Kidney (tissue), 13 donors: ENCODE measurements at regions not wholly inside any gene's neighbourhood (a gene's known extent, or its start where the extent isn't known, plus 50 kb on each side); places are given as distances from the start of the nearest gene placed in this dataset.

Source experiments
- DNase-seq, 5 donors: peaks; one replicate each; pipeline ENCODE4 v3.0.0-alpha.2; 2013 to 2020
- FAIRE-seq: peaks from 2 replicates; lab custom pipeline; 2012; peaks lifted over from hg19 to GRCh38; lab: Jason Lieb, UNC
- H3K27ac ChIP-seq, 2 donors: one replicate each; pipeline ENCODE4 v1.7.0; 2013; ENCODE audit warnings: low read depth in 2 of 2, low read length in 2 of 2, inconsistent platforms in 1 of 2
- H3K27me3 ChIP-seq: one replicate; pipeline ENCODE4 v1.7.1; 2013; ENCODE audit warnings: low read length, inconsistent platforms; ENCODE audit not compliant: control insufficient read depth, insufficient read depth
- H3K36me3 ChIP-seq, 3 donors: one replicate each; pipeline versions ENCODE4 v1.7.0 to v1.7.1; 2013; ENCODE audit warnings: low read length in 3 of 3, control low read depth in 1 of 3, inconsistent platforms in 1 of 3; ENCODE audit not compliant: insufficient read depth in 3 of 3, control insufficient read depth in 2 of 3
- H3K4me1 ChIP-seq, 3 donors: one replicate each; pipeline versions ENCODE4 v1.7.0 to v1.7.1; 2013; ENCODE audit warnings: low read length in 3 of 3, inconsistent platforms in 1 of 3, low read depth in 1 of 3; ENCODE audit not compliant: control insufficient read depth in 2 of 3, insufficient read depth in 2 of 3
- H3K4me3 ChIP-seq, 3 donors: one replicate each; pipeline versions ENCODE4 v1.7.0 to v1.8.1; 2013; ENCODE audit warnings: low read length in 3 of 3, control low read depth in 1 of 3, inconsistent platforms in 1 of 3
- H3K9ac ChIP-seq, 3 donors: one replicate each; pipeline versions ENCODE4 v1.7.0 to v1.7.1; 2013; ENCODE audit warnings: low read length in 3 of 3, control low read depth in 1 of 3, inconsistent platforms in 1 of 3
- H3K9me3 ChIP-seq, 3 donors: one replicate each; pipeline versions ENCODE4 v1.7.0 to v1.7.1; 2013; ENCODE audit warnings: low read length in 3 of 3, control low read depth in 1 of 3, inconsistent platforms in 1 of 3; ENCODE audit not compliant: control insufficient read depth in 2 of 3, insufficient read depth in 1 of 3
- intact Hi-C: fragments of 100-400 bp; cut with DNase I; formaldehyde crosslinking; loops from one replicate; pipeline ENCODE4 v1.11.1; 2022
- TF ChIP-seq, protein P1 (sequence below): IDR thresholded peaks from 3 replicates; pipeline ENCODE4 v1.5.1; 2012; ENCODE audit warnings: mild to moderate bottlenecking, moderate library complexity, borderline replicate concordance; ENCODE audit not compliant: insufficient read depth; ENCODE audit errors: extremely low read depth
- donor health status: control.
- donor health status: control.
- donor health status: control.
- donor health status: control.
- donor health status: control.
- donor health status: DM: yes; HTN: yes; CAD: no.
- donor health status: Normal renal cell carcinoma (clear cell type).

DNA sequence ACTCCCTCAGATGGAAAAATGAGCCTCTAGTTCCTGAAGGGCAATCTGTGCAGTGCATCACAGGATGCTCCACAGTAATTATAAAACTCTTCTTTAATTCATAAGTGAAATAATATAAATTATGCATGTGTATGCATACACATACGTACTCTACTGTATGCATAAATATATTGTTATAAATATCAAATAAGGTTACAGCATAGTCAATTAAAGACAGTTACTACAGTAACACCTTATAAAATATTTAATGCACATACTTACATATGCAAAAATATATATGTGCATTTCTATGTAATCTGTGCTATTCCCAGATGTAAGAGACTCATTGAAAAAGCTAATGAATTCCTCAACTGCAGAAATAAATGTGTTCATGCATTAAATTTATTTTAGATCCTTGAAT lies 1515.1 kb downstream of the CDH11 start:
- no peak overlapping the region for H3K4me3 ChIP-seq
- TF ChIP-seq, protein P1, sequence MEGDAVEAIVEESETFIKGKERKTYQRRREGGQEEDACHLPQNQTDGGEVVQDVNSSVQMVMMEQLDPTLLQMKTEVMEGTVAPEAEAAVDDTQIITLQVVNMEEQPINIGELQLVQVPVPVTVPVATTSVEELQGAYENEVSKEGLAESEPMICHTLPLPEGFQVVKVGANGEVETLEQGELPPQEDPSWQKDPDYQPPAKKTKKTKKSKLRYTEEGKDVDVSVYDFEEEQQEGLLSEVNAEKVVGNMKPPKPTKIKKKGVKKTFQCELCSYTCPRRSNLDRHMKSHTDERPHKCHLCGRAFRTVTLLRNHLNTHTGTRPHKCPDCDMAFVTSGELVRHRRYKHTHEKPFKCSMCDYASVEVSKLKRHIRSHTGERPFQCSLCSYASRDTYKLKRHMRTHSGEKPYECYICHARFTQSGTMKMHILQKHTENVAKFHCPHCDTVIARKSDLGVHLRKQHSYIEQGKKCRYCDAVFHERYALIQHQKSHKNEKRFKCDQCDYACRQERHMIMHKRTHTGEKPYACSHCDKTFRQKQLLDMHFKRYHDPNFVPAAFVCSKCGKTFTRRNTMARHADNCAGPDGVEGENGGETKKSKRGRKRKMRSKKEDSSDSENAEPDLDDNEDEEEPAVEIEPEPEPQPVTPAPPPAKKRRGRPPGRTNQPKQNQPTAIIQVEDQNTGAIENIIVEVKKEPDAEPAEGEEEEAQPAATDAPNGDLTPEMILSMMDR = no peak
- H3K27me3 ChIP-seq = no peaks in the 10 kb centered on the region
- no peak overlapping the region for H3K27ac ChIP-seq
- H3K4me1 ChIP-seq = no peaks in the 10 kb centered on the region
- H3K9me3 ChIP-seq = no peaks in the 10 kb centered on the region
- FAIRE-seq = no peak
- no peak overlapping the region for H3K9ac ChIP-seq
- no peaks in the 10 kb centered on the region for H3K36me3 ChIP-seq
- intact Hi-C loops = no loop called here
- DNase-seq = no peak

GRCh38 chr16:63602206-63602927 lies 1519.5 kb downstream of the CDH11 start:
- H3K9me3 ChIP-seq = no peaks in the 10 kb centered on the region
- intact Hi-C loops = no loop called here
- H3K27me3 ChIP-seq = no peaks in the 10 kb centered on the region
- TF ChIP-seq, protein P1 = no peak
- H3K4me3 ChIP-seq = no peak overlapping the region
- no peaks in the 10 kb centered on the region for H3K4me1 ChIP-seq
- H3K9ac ChIP-seq = no peak overlapping the region
- H3K36me3 ChIP-seq = no peaks in the 10 kb centered on the region
- H3K27ac ChIP-seq = no peak overlapping the region
- DNase-seq (no peak), FAIRE-seq (no peak)

- H3K9me3 ChIP-seq = no peaks in the 10 kb centered on the region
- no peak for FAIRE-seq
- no peaks in the 10 kb centered on the region for H3K36me3 ChIP-seq
- TF ChIP-seq, protein P1 = no peak
- intact Hi-C loops = no loop called here
- H3K4me1 ChIP-seq = no peaks in the 10 kb centered on the region
- H3K27ac ChIP-seq = no peak overlapping the region
- H3K4me3 ChIP-seq = no peak overlapping the region
- no peaks in the 10 kb centered on the region for H3K27me3 ChIP-seq
- DNase-seq = no peak
- H3K9ac ChIP-seq = no peak overlapping the region
These were observed 1525.1 kb downstream of the CDH11 start for GRCh38 chr16:63596716-63597115.

GRCh38 chr16:63592852-63593251 lies 1529.0 kb downstream of the CDH11 start:
- no peak overlapping the region for H3K27ac ChIP-seq
- DNase-seq = no peak
- intact Hi-C loops = no loop called here
- no peak overlapping the region for H3K9ac ChIP-seq
- no peak for FAIRE-seq
- TF ChIP-seq, protein P1 = no peak
- H3K4me3 ChIP-seq = no peak overlapping the region
- H3K9me3 ChIP-seq = no peaks in the 10 kb centered on the region
- H3K36me3 ChIP-seq = no peaks in the 10 kb centered on the region
- no peaks in the 10 kb centered on the region for H3K27me3 ChIP-seq
- H3K4me1 ChIP-seq = no peaks in the 10 kb centered on the region
